A549 (cell line): ENCODE measurements at regions not wholly inside any gene's neighbourhood (a gene's known extent, or its start where the extent isn't known, plus 50 kb on each side); places are given as distances from the start of the nearest gene placed in this dataset.
"Not testable (repeated sequence)": the region's sequence is repeated elsewhere in the genome, so short reads cannot be mapped to it uniquely, and the experiment has no call there.

Experiments used
- CBX8 ChIP-seq: fragments of 200-600 bp; sonication (generic); IDR thresholded peaks from 2 replicates; pipeline ENCODE4 v1.6.1; 2016
- CHD4 ChIP-seq: fragments of 200-600 bp; sonication (generic); IDR thresholded peaks from 2 replicates; pipeline ENCODE4 v1.6.1; 2016; ENCODE audit warnings: antibody characterized with exemption, mild to moderate bottlenecking, borderline replicate concordance
- CTCF ChIP-seq: fragments of >200 bp; sonication (Bioruptor Twin); formaldehyde crosslinking; IDR thresholded peaks from 3 replicates; pipeline ENCODE4 v1.5.1; 2016
- EHMT2 ChIP-seq: fragments of 200-600 bp; sonication (generic); IDR thresholded peaks from 2 replicates; pipeline ENCODE4 v1.6.1; 2016; ENCODE audit warnings: antibody characterized with exemption, low read depth, mild to moderate bottlenecking, moderate library complexity
- MAFK ChIP-seq: fragments of 450-650 bp; IDR thresholded peaks from 2 replicates; pipeline ENCODE4 v1.6.1; 2014; ENCODE audit not compliant: partially characterized antibody
- NR3C1 ChIP-seq: fragments of >200 bp; sonication (Bioruptor Twin); formaldehyde crosslinking; IDR thresholded peaks from 3 replicates; pipeline ENCODE4 v1.6.1; 2017
- PBX3 ChIP-seq: IDR thresholded peaks from 2 replicates; pipeline ENCODE4 v1.6.1; 2012
- POLR2A ChIP-seq: IDR thresholded peaks from 2 replicates; pipeline ENCODE4 v1.6.1; 2012; ENCODE audit warnings: mild to moderate bottlenecking, low read length
- RAD21 ChIP-seq, 2 experiments: fragments of >200 bp in 1 of 2; sonication (Bioruptor Twin) in 1 of 2; formaldehyde crosslinking in 1 of 2; IDR thresholded peaks in 1 of 2; conservative IDR thresholded peaks in 1 of 2; 2 replicates in 1 of 2; 3 replicates in 1 of 2; pipeline ENCODE4 v1.6.1; 2012 to 2018; ENCODE audit warnings: inconsistent platforms in 1 of 2
- ZC3H11A ChIP-seq: fragments of 450-650 bp; IDR thresholded peaks from 2 replicates; pipeline ENCODE4 v1.6.1; 2014; ENCODE audit warnings: antibody characterized with exemption, mild to moderate bottlenecking

- not testable (repeated sequence) for TF ChIP-seq CTCF; ZC3H11A; CHD4; RAD21 (conservative IDR thresholded peaks at IDR 0.05 in 1 of 2, IDR thresholded peaks at IDR 0.05 in 1 of 2); PBX3; MAFK; POLR2A; CBX8; NR3C1; EHMT2
Observed at GRCh38 chr21:15454931-15455330, 274.9 kb upstream of the USP25 start.
